GM10266 (cell line): ENCODE measurements at regions not wholly inside any gene's neighbourhood (a gene's known extent, or its start where the extent isn't known, plus 50 kb on each side); places are given as distances from the start of the nearest gene placed in this dataset.
"Not testable (repeated sequence)": the region's sequence is repeated elsewhere in the genome, so short reads cannot be mapped to it uniquely, and the experiment has no call there.

ENCODE experiments used
- DNase-seq: peaks from one replicate; pipeline ENCODE4 v3.0.0; 2012; ENCODE audit errors: extremely low spot score
- CTCF ChIP-seq: IDR thresholded peaks from 2 replicates; pipeline ENCODE4 v1.5.1; 2012; ENCODE audit warnings: mild to moderate bottlenecking, low read depth; ENCODE audit not compliant: control insufficient read depth, insufficient read depth; ENCODE audit errors: missing control alignments

- no peak for DNase-seq
- TF ChIP-seq CTCF: no peak
These were observed 181.9 kb upstream of the DTNA start for GRCh38 chr18:34528177-34528576.

- no peak for TF ChIP-seq CTCF
- no peak for DNase-seq
These were observed 180.5 kb upstream of the DTNA start for GRCh38 chr18:34529358-34530335.

- no peak for TF ChIP-seq CTCF
- no peak for DNase-seq
These were observed 179.0 kb upstream of the DTNA start for GRCh38 chr18:34531110-34531509.

- not testable (repeated sequence) for DNase-seq
These were observed 175.5 kb upstream of the DTNA start for GRCh38 chr18:34534642-34535041.

GRCh38 chr18:34540897-34541296 is 169.2 kb upstream of the DTNA start:
- DNase-seq: no peak
- TF ChIP-seq CTCF: no peak

GRCh38 chr18:34542625-34543024 is 167.5 kb upstream of the DTNA start:
- no peak for DNase-seq
- no peak for TF ChIP-seq CTCF

GRCh38 chr18:34543356-34543755 is 166.7 kb upstream of the DTNA start:
- no peak for DNase-seq
- no peak for TF ChIP-seq CTCF
